Mesendoderm (in vitro differentiated cells): ENCODE measurements at regions not wholly inside any gene's neighbourhood (a gene's known extent, or its start where the extent isn't known, plus 50 kb on each side); places are given as distances from the start of the nearest gene placed in this dataset.

Experiments used
- DNase-seq: peaks from one replicate; pipeline ENCODE4 v3.0.0; 2013
- H2AK5ac ChIP-seq: 2 replicates; pipeline ENCODE4 v1.6.1; 2013; ENCODE audit warnings: low read length, inconsistent platforms
- H2BK120ac ChIP-seq: 2 replicates; pipeline ENCODE4 v1.6.1; 2013; ENCODE audit warnings: low read depth, mild to moderate bottlenecking, low read length, moderate library complexity, mixed read lengths
- H2BK15ac ChIP-seq: replicated peaks from 2 replicates; pipeline ENCODE4 v1.6.1; 2013; ENCODE audit warnings: low read depth, mild to moderate bottlenecking, moderate library complexity
- H2BK5ac ChIP-seq: 2 replicates; pipeline ENCODE4 v1.6.1; 2013; ENCODE audit warnings: low read length, inconsistent platforms
- H3K18ac ChIP-seq: 2 replicates; pipeline ENCODE4 v1.6.1; 2013; ENCODE audit warnings: mild to moderate bottlenecking, low read length, mixed read lengths
- H3K23ac ChIP-seq: one replicate; pipeline ENCODE4 v1.6.1; 2013; ENCODE audit warnings: low read length
- H3K27ac ChIP-seq: 2 replicates; pipeline ENCODE4 v1.5.1; 2013; ENCODE audit warnings: low read depth, mild to moderate bottlenecking, inconsistent platforms, low read length, moderate library complexity
- H3K27me3 ChIP-seq: 2 replicates; pipeline ENCODE4 v1.6.1; 2013; ENCODE audit warnings: low read length, control low read depth, mild to moderate bottlenecking, inconsistent platforms; ENCODE audit not compliant: insufficient read depth, poor library complexity
- H3K36me3 ChIP-seq: 2 replicates; pipeline ENCODE4 v1.6.1; 2013; ENCODE audit warnings: low read length, inconsistent platforms; ENCODE audit not compliant: control insufficient read depth, insufficient read depth
- H3K4ac ChIP-seq: one replicate; pipeline ENCODE4 v1.6.1; 2013; ENCODE audit warnings: low read depth, mild to moderate bottlenecking, low read length, moderate library complexity
- H3K4me1 ChIP-seq: 2 replicates; pipeline ENCODE4 v1.6.1; 2013; ENCODE audit warnings: low read depth, low read length, inconsistent platforms; ENCODE audit not compliant: control insufficient read depth
- H3K4me2 ChIP-seq: 2 replicates; pipeline ENCODE4 v1.6.1; 2013; ENCODE audit warnings: low read length
- H3K4me3 ChIP-seq: 2 replicates; pipeline ENCODE4 v1.5.1; 2013; ENCODE audit warnings: mild to moderate bottlenecking, low read length
- H3K56ac ChIP-seq: one replicate; pipeline ENCODE4 v1.6.1; 2013; ENCODE audit warnings: low read length
- H3K79me1 ChIP-seq: 2 replicates; pipeline ENCODE4 v1.6.1; 2013; ENCODE audit warnings: low read length, inconsistent platforms
- H3K79me2 ChIP-seq: 2 replicates; pipeline ENCODE4 v1.6.1; 2013; ENCODE audit warnings: mild to moderate bottlenecking, low read length; ENCODE audit not compliant: control insufficient read depth, insufficient read depth
- H3K9ac ChIP-seq: 2 replicates; pipeline ENCODE4 v1.6.1; 2013; ENCODE audit warnings: low read length, inconsistent platforms
- H4K5ac ChIP-seq: one replicate; pipeline ENCODE4 v1.6.1; 2013; ENCODE audit warnings: low read length
- H4K8ac ChIP-seq: one replicate; pipeline ENCODE4 v1.6.1; 2013; ENCODE audit warnings: low read depth, mild to moderate bottlenecking, control low read depth, low read length, moderate library complexity
- WGBS: extraction: QIAGEN DNeasy Blood & Tissue Kit; methylation state at CpG from one replicate; pipeline ENCODE4 v1.1.7; 2013; ENCODE audit warnings: low lambda C conversion rate, missing lambda C conversion rate; ENCODE audit not compliant: insufficient coverage; ENCODE audit errors: extremely low coverage; 5-methylcytosine and 5-hydroxymethylcytosine counted together

DNA sequence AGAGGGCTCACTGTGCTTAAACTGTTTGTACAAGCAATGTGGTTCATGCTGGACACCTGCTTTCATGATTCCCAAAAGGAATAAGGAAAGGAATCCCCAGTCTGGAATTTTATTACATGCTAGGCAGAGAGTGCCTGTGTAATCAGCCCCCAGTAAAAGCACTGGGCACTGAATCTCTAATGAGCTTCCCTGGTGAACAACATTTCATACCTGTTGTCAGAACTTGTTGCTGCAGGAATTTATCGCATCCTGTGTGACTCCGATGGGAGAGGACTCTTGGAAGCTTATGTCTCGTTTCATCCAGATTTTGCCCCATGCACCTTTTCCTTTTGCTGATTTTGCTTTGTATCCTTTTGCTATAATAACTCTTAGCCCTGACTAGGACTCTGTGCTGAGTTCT lies 190.2 kb upstream of the HMGA2 start:
- H4K8ac ChIP-seq: no peak overlapping the region
- no peak overlapping the region for H3K9ac ChIP-seq
- no peak overlapping the region for H3K4me2 ChIP-seq
- H3K27ac ChIP-seq: no peak overlapping the region
- no peak for DNase-seq
- no peaks in the 10 kb centered on the region for H3K36me3 ChIP-seq
- no peak overlapping the region for H3K4ac ChIP-seq
- H3K4me3 ChIP-seq: no peak overlapping the region
- no peaks in the 10 kb centered on the region for H3K4me1 ChIP-seq
- H2BK120ac ChIP-seq: no peak overlapping the region
- no peak overlapping the region for H2AK5ac ChIP-seq
- no peaks in the 10 kb centered on the region for H3K79me2 ChIP-seq
- no peak overlapping the region for H2BK5ac ChIP-seq
- no peak overlapping the region for H3K56ac ChIP-seq
- H3K18ac ChIP-seq: no peak overlapping the region
- no peak overlapping the region for H4K5ac ChIP-seq
- no peaks in the 10 kb centered on the region for H3K79me1 ChIP-seq
- no peak overlapping the region for H2BK15ac ChIP-seq
- WGBS: no CpG with 5 or more reads among the region's 3 CpGs
- H3K23ac ChIP-seq: no peak overlapping the region
- no peaks in the 10 kb centered on the region for H3K27me3 ChIP-seq

DNA sequence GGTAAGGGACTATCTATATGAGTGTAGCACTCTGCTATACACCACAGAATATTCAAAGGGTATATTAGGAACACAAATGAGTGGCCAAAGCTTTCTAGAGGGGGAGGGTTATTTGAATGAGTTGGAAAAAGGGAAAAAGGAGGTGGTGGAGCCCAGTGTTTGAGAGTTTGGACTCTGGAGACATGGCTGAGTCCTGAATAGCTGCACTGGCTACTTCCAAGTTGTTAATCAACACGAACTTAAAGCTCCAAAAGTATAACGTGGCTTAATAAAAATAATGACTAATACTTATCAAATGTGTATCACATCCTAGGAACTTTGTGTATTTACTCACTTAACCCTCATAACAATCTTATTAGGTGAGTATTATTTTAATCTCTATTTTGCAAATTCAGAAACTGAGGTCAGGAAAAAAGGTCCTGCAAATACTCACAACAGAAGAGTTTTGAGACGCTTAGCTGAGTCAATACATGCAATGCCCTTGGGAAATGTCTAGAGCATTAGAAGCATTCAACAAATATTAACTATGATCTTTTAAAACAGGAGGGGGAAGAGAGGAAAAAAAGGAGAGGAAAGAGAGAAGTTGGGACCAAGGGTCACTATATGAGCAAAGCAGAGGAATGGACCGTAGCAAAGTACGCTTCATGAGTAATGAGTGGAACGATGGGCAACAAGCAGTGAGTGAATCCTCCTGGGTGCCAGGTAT lies 189.5 kb upstream of the HMGA2 start:
- Histone ChIP-seq H2BK120ac (no peak overlapping the region), H3K23ac (no peak overlapping the region), H2BK5ac (no peak overlapping the region), H3K79me1 (no peaks in the 10 kb centered on the region), H2AK5ac (no peak overlapping the region), H3K4me1 (no peaks in the 10 kb centered on the region), H3K4me2 (no peak overlapping the region), H2BK15ac (no peak overlapping the region), H3K4ac (no peak overlapping the region), H4K8ac (no peak overlapping the region), H3K79me2 (no peaks in the 10 kb centered on the region), H3K18ac (no peak overlapping the region), H3K27ac (no peak overlapping the region), H3K4me3 (no peak overlapping the region), H3K27me3 (no peaks in the 10 kb centered on the region), H4K5ac (no peak overlapping the region), H3K36me3 (no peaks in the 10 kb centered on the region), H3K9ac (no peak overlapping the region), H3K56ac (no peak overlapping the region)
- WGBS: no CpG with 5 or more reads among the region's 6 CpGs
- DNase-seq: no peak

DNA sequence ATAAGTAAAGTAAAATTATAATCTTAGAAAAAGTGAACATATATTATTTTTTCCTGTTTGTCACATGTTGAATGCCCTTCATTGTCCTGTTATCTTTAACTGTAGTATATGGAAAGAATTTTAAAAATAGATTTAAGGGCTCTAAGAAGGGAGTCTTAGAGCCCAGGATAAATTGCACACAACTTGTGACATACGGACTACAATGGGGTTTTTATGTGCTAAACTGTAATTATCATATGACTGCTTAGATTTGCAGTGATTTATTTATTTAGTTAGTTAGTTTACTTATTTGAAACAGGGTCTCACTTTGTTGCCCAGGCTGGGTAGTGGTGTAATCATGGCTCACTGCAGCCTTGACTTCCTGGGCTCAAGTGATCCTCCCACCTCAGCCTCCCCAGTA lies 187.8 kb upstream of the HMGA2 start:
- Histone ChIP-seq H2BK15ac (no peak overlapping the region), H4K8ac (no peak overlapping the region), H3K9ac (no peak overlapping the region)

DNA sequence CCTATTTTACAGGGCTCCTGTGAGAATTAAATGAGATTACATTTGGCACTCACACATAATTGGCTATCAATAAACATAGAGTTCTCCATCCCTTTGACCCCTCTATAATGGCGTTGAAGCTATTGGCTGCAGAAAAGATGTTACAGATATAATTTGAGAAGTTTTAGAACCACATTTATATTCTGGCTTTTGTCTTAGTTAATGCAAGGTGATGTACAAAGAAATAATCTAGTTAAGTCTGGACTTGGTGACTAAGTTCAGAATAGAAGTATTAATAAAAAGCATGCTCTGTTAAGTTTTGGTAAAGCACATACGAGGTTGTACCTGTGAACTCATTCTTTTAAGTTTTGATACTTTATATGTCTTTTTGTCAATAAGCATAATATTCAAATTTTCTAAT lies 187.1 kb upstream of the HMGA2 start:
- Histone ChIP-seq H3K23ac (no peak overlapping the region), H2BK5ac (no peak overlapping the region), H3K79me1 (no peaks in the 10 kb centered on the region), H3K18ac (no peak overlapping the region), H3K4me3 (no peak overlapping the region), H3K4me2 (no peak overlapping the region), H3K27me3 (no peaks in the 10 kb centered on the region), H3K4me1 (no peaks in the 10 kb centered on the region), H3K9ac (no peak overlapping the region), H4K5ac (no peak overlapping the region), H2BK120ac (no peak overlapping the region), H2BK15ac (no peak overlapping the region), H3K27ac (no peak overlapping the region), H2AK5ac (no peak overlapping the region), H3K79me2 (no peaks in the 10 kb centered on the region), H4K8ac (no peak overlapping the region), H3K56ac (no peak overlapping the region), H3K36me3 (no peaks in the 10 kb centered on the region), H3K4ac (no peak overlapping the region)
- WGBS: no CpG with 5 or more reads among the region's 2 CpGs
- no peak for DNase-seq

More for the DNA sequence above, 187.8 kb upstream of the HMGA2 start:
- Histone ChIP-seq H3K27me3 (no peaks in the 10 kb centered on the region), H4K5ac (no peak overlapping the region), H2AK5ac (no peak overlapping the region), H3K4ac (no peak overlapping the region), H3K4me2 (no peak overlapping the region), H2BK5ac (no peak overlapping the region), H3K79me1 (no peaks in the 10 kb centered on the region), H3K79me2 (no peaks in the 10 kb centered on the region), H3K18ac (no peak overlapping the region), H3K36me3 (no peaks in the 10 kb centered on the region), H3K23ac (no peak overlapping the region), H2BK120ac (no peak overlapping the region), H3K4me1 (no peaks in the 10 kb centered on the region), H3K56ac (no peak overlapping the region), H3K27ac (no peak overlapping the region), H3K4me3 (no peak overlapping the region)
- DNase-seq: no peak
- no CpG with 5 or more reads among the region's 1 CpG for WGBS

DNA sequence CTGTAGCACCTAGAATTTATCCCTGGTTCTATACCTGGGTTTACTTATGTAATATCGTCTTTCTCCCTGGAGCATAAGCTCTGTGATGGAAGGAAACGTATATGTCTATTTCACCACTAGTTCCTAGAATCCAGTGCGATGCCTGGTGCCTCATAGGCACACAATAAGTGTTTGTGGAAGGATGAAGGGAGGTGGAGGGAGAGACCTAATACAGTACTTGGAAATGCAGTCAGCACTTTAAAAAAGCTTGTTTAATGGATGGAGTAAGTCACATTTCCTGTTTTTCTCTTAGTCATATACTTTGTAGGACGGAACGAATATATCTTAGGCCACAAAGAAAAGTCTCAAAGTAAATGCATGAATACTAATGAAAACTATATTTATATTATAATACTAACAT lies 186.5 kb upstream of the HMGA2 start:
- Histone ChIP-seq H3K56ac (no peak overlapping the region), H2BK5ac (no peak overlapping the region), H3K36me3 (no peaks in the 10 kb centered on the region), H3K27ac (no peak overlapping the region), H3K4me2 (no peak overlapping the region), H3K4me1 (no peaks in the 10 kb centered on the region), H4K5ac (no peak overlapping the region), H3K79me2 (no peaks in the 10 kb centered on the region), H3K18ac (no peak overlapping the region), H3K9ac (no peak overlapping the region), H3K23ac (no peak overlapping the region), H2BK120ac (no peak overlapping the region), H4K8ac (no peak overlapping the region), H3K4ac (no peak overlapping the region), H2AK5ac (no peak overlapping the region), H3K4me3 (no peak overlapping the region), H3K27me3 (no peaks in the 10 kb centered on the region), H3K79me1 (no peaks in the 10 kb centered on the region), H2BK15ac (no peak overlapping the region)
- WGBS: no CpG with 5 or more reads among the region's 5 CpGs
- no peak for DNase-seq

DNA sequence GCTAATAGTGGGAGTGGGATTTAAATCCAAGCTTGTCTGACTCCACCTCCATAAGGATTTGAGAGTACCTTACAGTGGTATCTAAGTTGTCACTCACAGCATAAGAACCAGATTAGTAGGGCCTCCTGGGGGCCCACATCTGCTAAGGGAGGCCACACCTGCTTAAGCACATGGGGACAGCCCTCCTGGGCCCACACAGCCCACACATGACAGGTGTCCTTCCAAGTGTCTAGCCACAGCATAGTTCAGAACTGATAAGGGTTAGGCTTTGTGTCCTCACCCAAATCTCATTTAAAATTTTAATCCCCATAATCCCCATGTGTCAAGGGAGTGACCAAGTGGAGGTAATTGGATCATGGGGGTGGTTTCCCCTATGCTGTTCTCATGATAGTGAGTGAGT lies 186.0 kb upstream of the HMGA2 start:
- H3K36me3 ChIP-seq: no peaks in the 10 kb centered on the region
- no peak overlapping the region for H3K4me3 ChIP-seq
- no peak overlapping the region for H2BK15ac ChIP-seq
- H3K27me3 ChIP-seq: no peaks in the 10 kb centered on the region
- H3K4me2 ChIP-seq: no peak overlapping the region
- no peak overlapping the region for H2AK5ac ChIP-seq
- no peak overlapping the region for H2BK5ac ChIP-seq
- no peak overlapping the region for H3K23ac ChIP-seq
- H3K79me1 ChIP-seq: no peaks in the 10 kb centered on the region
- no peak overlapping the region for H3K18ac ChIP-seq
- no peak overlapping the region for H3K56ac ChIP-seq
- H4K8ac ChIP-seq: no peak overlapping the region
- peak; percentile 53 for DNase-seq
- H2BK120ac ChIP-seq: no peak overlapping the region
- H3K4me1 ChIP-seq: no peaks in the 10 kb centered on the region
- H4K5ac ChIP-seq: no peak overlapping the region
- no peak overlapping the region for H3K4ac ChIP-seq
- H3K27ac ChIP-seq: no peak overlapping the region
- no peak overlapping the region for H3K9ac ChIP-seq
- no peaks in the 10 kb centered on the region for H3K79me2 ChIP-seq
